Loucy (cell line): ENCODE measurements at regions not wholly inside any gene's neighbourhood (a gene's known extent, or its start where the extent isn't known, plus 50 kb on each side); places are given as distances from the start of the nearest gene placed in this dataset.

Source experiments
- H2AFZ ChIP-seq: fragments of 200-600 bp; sonication (generic); 2 replicates; pipeline ENCODE4 v1.6.0; 2016; ENCODE audit warnings: antibody characterized with exemption, mild to moderate bottlenecking, low read length, moderate library complexity
- H3F3A ChIP-seq: fragments of 200-600 bp; 2 replicates; pipeline ENCODE4 v1.6.0; 2016; ENCODE audit warnings: antibody characterized with exemption, low read depth, mild to moderate bottlenecking
- H3K27me3 ChIP-seq: fragments of 200-600 bp; sonication (generic); 2 replicates; pipeline ENCODE4 v1.6.1; 2014; ENCODE audit warnings: low read length, mild to moderate bottlenecking; ENCODE audit not compliant: insufficient read depth, poor library complexity, severe bottlenecking
- H3K36me3 ChIP-seq: fragments of 200-600 bp; sonication (generic); 2 replicates; pipeline ENCODE4 v1.6.1; 2016; ENCODE audit warnings: low read length; ENCODE audit not compliant: insufficient read depth
- H3K4me1 ChIP-seq: fragments of 200-600 bp; sonication (generic); 2 replicates; pipeline ENCODE4 v1.5.1; 2014; ENCODE audit warnings: low read length, mild to moderate bottlenecking; ENCODE audit not compliant: insufficient read depth, poor library complexity, severe bottlenecking
- H3K4me2 ChIP-seq: fragments of 200-600 bp; sonication (generic); 2 replicates; pipeline ENCODE4 v1.6.0; 2014; ENCODE audit warnings: antibody characterized with exemption, low read length, low read depth, mild to moderate bottlenecking; ENCODE audit not compliant: poor library complexity, severe bottlenecking
- H3K4me3 ChIP-seq: fragments of 200-600 bp; sonication (generic); 2 replicates; pipeline ENCODE4 v1.5.1; 2014; ENCODE audit warnings: low read length, mild to moderate bottlenecking, mixed read lengths; ENCODE audit not compliant: poor library complexity, severe bottlenecking
- H3K79me2 ChIP-seq: fragments of 200-600 bp; sonication (generic); 2 replicates; pipeline ENCODE4 v1.6.1; 2014; ENCODE audit warnings: low read length; ENCODE audit not compliant: insufficient read depth
- H3K9ac ChIP-seq: fragments of 200-600 bp; sonication (generic); 2 replicates; pipeline ENCODE4 v1.6.0; 2014; ENCODE audit warnings: mild to moderate bottlenecking, low read depth, low read length, moderate library complexity; ENCODE audit not compliant: poor library complexity, severe bottlenecking
- H3K9me2 ChIP-seq: fragments of 200-600 bp; sonication (generic); replicated peaks from 2 replicates; pipeline ENCODE4 v1.6.1; 2016; ENCODE audit warnings: low read depth, low read length, mixed read lengths
- H3K9me3 ChIP-seq: fragments of 200-600 bp; sonication (generic); 2 replicates; pipeline ENCODE4 v1.6.1; 2014; ENCODE audit warnings: mild to moderate bottlenecking, antibody characterized with exemption, low read length, low read depth; ENCODE audit not compliant: insufficient read depth
- H4K20me1 ChIP-seq: fragments of 200-600 bp; sonication (generic); 2 replicates; pipeline ENCODE4 v1.6.0; 2014; ENCODE audit warnings: antibody characterized with exemption, low read length, mild to moderate bottlenecking; ENCODE audit not compliant: insufficient read depth, poor library complexity, severe bottlenecking
- EZH2phosphoT487 ChIP-seq: fragments of 200-600 bp; IDR thresholded peaks from 2 replicates; pipeline ENCODE4 v1.6.1; 2018; ENCODE audit warnings: antibody characterized with exemption, mild to moderate bottlenecking, moderate library complexity, borderline replicate concordance
- TF ChIP-seq, protein P1 (sequence below): fragments of 200-600 bp; sonication (generic); conservative IDR thresholded peaks from 2 replicates; pipeline ENCODE4 v1.5.1; 2014; ENCODE audit warnings: mild to moderate bottlenecking, antibody characterized with exemption, low read length

GRCh38 chr14:49480979-49481498 lies 105.1 kb downstream of the RPS29 start:
- Histone ChIP-seq H3K4me2 (no peak overlapping the region), H3K9me2 (no peaks in the 10 kb centered on the region), H3K4me1 (peaks cover 41% of the 10 kb centered on the region), H4K20me1 (no peaks in the 10 kb centered on the region), H3F3A (no peaks in the 10 kb centered on the region), H3K9ac (no peak overlapping the region), H3K79me2 (no peaks in the 10 kb centered on the region), H3K9me3 (no peaks in the 10 kb centered on the region), H3K36me3 (no peaks in the 10 kb centered on the region), H2AFZ (no peak overlapping the region), H3K27me3 (no peaks in the 10 kb centered on the region), H3K4me3 (no peak overlapping the region)
- TF ChIP-seq, protein P1, sequence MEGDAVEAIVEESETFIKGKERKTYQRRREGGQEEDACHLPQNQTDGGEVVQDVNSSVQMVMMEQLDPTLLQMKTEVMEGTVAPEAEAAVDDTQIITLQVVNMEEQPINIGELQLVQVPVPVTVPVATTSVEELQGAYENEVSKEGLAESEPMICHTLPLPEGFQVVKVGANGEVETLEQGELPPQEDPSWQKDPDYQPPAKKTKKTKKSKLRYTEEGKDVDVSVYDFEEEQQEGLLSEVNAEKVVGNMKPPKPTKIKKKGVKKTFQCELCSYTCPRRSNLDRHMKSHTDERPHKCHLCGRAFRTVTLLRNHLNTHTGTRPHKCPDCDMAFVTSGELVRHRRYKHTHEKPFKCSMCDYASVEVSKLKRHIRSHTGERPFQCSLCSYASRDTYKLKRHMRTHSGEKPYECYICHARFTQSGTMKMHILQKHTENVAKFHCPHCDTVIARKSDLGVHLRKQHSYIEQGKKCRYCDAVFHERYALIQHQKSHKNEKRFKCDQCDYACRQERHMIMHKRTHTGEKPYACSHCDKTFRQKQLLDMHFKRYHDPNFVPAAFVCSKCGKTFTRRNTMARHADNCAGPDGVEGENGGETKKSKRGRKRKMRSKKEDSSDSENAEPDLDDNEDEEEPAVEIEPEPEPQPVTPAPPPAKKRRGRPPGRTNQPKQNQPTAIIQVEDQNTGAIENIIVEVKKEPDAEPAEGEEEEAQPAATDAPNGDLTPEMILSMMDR: no peak
- TF ChIP-seq EZH2phosphoT487: no peak

GRCh38 chr14:49480053-49480760 lies 106.0 kb downstream of the RPS29 start:
- Histone ChIP-seq H4K20me1 (no peaks in the 10 kb centered on the region), H3K27me3 (no peaks in the 10 kb centered on the region), H3K4me3 (no peak overlapping the region), H3K9ac (no peak overlapping the region), H3K9me2 (no peaks in the 10 kb centered on the region), H3K36me3 (no peaks in the 10 kb centered on the region), H3K9me3 (no peaks in the 10 kb centered on the region), H3K4me2 (no peak overlapping the region), H3K79me2 (no peaks in the 10 kb centered on the region), H3K4me1 (peaks cover 35% of the 10 kb centered on the region), H2AFZ (no peak overlapping the region), H3F3A (no peaks in the 10 kb centered on the region)
- TF ChIP-seq, protein P1: no peak
- no peak for TF ChIP-seq EZH2phosphoT487

GRCh38 chr14:49479432-49479831 lies 106.7 kb downstream of the RPS29 start:
- Histone ChIP-seq H3K4me3 (no peak overlapping the region), H3K9me3 (no peaks in the 10 kb centered on the region), H3K9me2 (no peaks in the 10 kb centered on the region), H3K9ac (no peak overlapping the region), H3F3A (no peaks in the 10 kb centered on the region), H2AFZ (no peak overlapping the region), H3K4me1 (peaks cover 27% of the 10 kb centered on the region), H3K79me2 (no peaks in the 10 kb centered on the region), H3K4me2 (no peak overlapping the region), H3K27me3 (no peaks in the 10 kb centered on the region), H3K36me3 (no peaks in the 10 kb centered on the region), H4K20me1 (no peaks in the 10 kb centered on the region)
- TF ChIP-seq, protein P1: no peak
- TF ChIP-seq EZH2phosphoT487: no peak
